Stimulated activated CD4-positive, alpha-beta T cell treated with anti-CD3 and anti-CD28 coated beads, TNF-alpha, amount 100 ng/mL, for 1 hour (primary cell): ENCODE measurements at regions not wholly inside any gene's neighbourhood (a gene's known extent, or its start where the extent isn't known, plus 50 kb on each side); places are given as distances from the start of the nearest gene placed in this dataset.
"Not testable (repeated sequence)": the region's sequence is repeated elsewhere in the genome, so short reads cannot be mapped to it uniquely, and the experiment has no call there.

ENCODE experiments used
- DNase-seq, 3 donors: peaks; one replicate each; pipeline ENCODE4 v3.0.0-alpha.2; 2020; ENCODE audit warnings: low read depth in 3 of 3, low spot score in 1 of 3

GRCh38 chr15:93378558-93378957, 289.5 kb upstream of the RGMA start:
- no peak for DNase-seq

GRCh38 chr15:93372865-93373223, 283.8 kb upstream of the RGMA start:
- no peak for DNase-seq

- no peak for DNase-seq
Measured at GRCh38 chr15:93372208-93372864, 283.3 kb upstream of the RGMA start.

DNA sequence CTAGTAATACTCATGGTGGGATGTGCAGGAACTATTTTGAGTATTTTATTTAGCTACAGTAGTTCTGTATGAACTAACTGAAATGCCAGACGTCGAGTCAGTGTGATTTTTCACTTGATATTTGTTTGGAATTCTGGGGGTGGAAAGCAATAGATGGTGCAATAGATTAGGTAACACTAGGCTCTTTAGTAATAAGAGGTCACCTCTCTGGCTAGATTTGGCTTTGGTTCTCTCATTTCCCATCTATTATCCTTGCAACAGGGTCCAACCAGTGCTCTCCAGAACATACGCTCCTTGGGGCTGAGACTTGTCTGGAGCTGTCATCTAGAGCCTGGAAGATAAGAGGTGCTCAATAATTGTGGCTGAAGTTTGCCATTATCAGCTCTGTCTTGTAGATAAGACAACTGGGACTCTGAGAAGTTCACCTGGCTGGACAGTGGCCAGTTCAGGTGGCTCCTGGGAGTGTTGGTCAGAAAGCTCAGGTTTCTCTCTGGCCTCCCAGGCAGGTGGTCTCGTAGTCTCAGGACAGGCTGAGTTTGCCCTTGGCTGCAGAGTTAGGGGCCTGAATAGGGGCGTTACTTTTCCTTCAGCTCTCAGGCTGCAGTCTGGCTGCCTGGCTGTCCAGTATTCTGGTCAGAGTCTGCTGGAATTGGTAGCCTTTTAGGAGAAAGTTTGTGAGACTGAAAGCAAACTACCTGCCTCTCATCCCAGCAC, 277.5 kb upstream of the RGMA start:
- no peak for DNase-seq

DNA sequence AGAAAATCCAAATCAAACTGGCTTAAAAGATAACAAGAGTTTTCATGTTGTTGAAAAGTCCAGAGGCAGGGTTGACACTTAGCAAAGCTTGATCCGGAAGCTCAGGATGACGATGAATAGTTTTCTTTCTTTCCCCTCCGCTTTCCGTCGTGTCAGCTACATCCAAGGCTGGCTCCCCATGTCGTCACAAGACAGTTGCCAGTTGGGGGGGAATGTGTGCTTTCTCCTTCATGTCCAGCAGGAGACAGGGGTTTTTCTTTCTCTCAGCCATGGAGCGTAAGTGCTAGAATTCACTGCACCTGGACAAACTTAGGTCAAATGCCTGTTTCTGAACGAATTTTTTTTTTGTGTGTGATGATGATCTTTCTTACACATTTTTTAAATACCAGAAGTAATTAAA, 273.8 kb upstream of the RGMA start:
- no peak for DNase-seq

DNA sequence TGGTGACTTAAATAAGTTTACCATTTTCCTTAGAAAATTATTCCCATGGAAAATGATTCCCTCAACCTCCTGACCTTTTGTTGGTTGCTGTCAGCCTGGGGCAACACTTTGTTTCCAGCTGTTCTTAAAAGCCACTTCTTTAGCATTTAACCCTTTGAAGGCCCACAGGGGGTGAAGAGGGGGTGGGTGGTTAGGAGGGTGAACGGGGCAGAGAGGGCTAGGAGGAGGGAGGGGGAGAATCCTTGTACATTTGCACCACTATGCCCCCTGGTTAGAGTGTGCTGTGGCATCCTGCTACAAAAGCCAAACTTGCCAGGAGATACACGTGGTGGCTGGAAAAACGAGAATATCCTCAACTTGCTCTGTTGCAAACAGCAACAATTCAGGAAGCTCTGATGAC, 273.2 kb upstream of the RGMA start:
- DNase-seq, result no peak

GRCh38 chr15:93361703-93362102, 272.7 kb upstream of the RGMA start:
- no peak for DNase-seq

DNA sequence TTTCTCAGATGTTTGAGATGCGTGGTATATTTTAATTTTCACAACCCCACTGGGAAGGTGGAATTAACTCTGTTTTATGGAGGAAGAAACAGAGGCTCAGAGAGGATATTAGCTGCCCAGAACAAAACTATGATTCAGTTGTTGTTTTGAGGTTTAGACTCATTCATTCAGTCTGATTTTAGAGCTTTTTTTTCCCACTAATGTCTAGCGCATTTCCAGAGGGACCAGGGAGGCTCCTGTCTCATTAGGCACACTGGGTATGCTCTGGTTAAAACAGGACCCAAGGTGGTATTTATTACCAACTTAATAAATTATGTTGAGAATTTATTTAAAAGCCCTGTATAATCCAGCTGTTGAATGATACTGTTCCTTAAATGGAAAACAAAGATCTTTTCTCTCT, 272.0 kb upstream of the RGMA start:
- no peak for DNase-seq

GRCh38 chr15:93360318-93360717, 271.3 kb upstream of the RGMA start:
- DNase-seq, result no peak

- no peak for DNase-seq
Measured at GRCh38 chr15:93359425-93360131, 270.6 kb upstream of the RGMA start.

GRCh38 chr15:93359060-93359408, 270.0 kb upstream of the RGMA start:
- DNase-seq, result no peak

- DNase-seq, result no peak
Measured at GRCh38 chr15:93358166-93359059, 269.4 kb upstream of the RGMA start.

- no peak for DNase-seq
Measured at GRCh38 chr15:93348711-93349545, 259.9 kb upstream of the RGMA start.

GRCh38 chr15:93347986-93348385, 259.0 kb upstream of the RGMA start:
- DNase-seq, result no peak

DNA sequence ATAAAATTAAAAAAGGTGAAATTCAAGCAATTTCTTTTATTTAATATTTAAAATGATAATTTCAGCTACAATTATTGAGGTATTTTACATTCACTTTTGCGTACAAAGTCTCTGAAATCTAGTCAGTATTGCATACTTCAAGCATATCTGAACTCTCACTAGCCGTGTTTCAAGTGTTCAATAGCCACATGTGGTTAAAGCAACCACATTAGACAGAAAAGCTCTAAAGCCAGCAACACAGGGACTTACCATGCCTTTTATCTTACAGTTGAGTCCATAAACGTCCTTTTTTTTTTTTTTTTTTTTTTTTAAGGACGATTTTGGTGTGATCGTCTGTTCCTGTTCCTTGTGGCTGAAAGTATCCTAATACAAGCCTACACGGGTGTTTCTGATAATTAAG, 257.0 kb upstream of the RGMA start:
- no peak for DNase-seq

- DNase-seq, result not testable (repeated sequence)
Measured at GRCh38 chr15:93343402-93343801, 254.4 kb upstream of the RGMA start.

DNA sequence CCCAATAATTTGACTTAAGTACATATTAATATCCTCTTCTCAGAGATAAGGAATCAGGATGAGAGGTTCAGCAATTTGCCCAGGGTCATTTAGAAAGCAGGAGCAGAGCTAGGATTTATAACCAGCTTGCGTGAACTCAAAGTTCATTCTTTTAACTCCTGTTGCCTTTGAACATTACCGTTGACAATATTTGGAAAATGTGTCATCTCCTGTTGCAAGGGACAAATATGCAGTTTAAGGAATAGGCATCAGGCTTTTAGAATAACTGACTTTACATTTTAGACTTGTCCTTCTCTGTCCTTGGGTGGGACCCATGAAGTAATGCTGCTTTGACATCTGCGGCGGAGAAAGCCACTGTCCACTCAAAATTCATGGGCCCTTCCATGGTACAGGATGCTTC, 252.2 kb upstream of the RGMA start:
- no peak for DNase-seq

DNA sequence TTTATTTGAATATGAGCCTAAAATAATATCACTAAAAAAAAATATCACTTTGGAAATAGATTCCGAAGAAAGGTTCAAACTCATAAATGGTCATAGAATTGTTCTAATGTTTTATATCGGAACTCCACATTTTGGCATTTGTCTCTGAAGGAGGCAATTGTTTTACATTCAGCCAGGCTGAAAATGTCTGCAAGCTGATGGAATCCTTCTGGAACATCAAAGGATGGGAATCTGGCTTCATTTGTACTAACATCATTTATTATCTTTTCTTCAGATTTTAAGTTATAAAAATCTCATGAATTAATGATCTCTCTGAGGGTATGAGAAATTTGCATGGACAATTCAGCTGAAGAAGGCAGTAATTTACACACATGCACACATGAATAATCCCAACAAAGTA, 251.4 kb upstream of the RGMA start:
- DNase-seq, result no peak

DNA sequence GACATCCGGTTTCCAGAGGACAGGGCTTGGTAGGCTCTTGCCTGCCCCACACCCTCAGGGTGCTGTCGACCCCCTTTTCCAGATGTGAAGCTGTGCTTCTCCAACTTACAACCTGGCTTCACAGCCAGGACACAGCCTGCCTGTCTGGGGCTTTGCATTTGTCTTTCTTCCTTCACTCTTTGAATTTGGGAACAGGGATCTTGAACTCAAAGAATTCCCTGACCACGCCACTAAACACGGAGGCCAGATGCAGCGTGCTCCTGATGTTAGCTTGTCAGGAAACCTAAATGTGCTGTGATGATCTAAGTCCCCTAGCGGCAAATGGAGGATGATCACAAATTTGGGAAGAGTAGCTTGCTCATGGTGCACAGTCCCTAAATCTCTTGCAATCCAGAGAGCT, 244.8 kb upstream of the RGMA start:
- no peak for DNase-seq

DNA sequence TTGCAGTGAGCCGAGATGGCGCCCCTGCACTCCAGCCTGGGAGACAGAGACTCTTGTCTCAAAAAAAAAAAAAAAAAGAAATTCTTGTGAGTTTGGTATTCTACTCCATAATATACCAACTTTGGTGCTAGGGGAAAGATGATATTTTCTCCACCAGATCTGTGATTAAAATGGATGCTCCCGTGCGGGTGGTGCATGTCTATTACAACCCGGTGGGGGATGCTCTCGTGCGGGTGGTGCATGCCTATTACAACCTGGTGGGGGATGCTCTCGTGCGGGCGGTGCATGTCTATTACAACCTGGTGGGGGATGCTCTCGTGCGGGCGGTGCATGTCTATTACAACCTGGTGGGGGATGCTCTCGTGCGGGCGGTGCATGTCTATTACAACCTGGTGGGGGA, 244.1 kb upstream of the RGMA start:
- not testable (repeated sequence) for DNase-seq

- DNase-seq, result no peak
Measured at GRCh38 chr15:93332168-93332553, 243.2 kb upstream of the RGMA start.
